Pulmonary artery endothelial cell (primary cell): ENCODE measurements at regions not wholly inside any gene's neighbourhood (a gene's known extent, or its start where the extent isn't known, plus 50 kb on each side); places are given as distances from the start of the nearest gene placed in this dataset.
"Not testable (repeated sequence)": the region's sequence is repeated elsewhere in the genome, so short reads cannot be mapped to it uniquely, and the experiment has no call there.

ENCODE experiments used
- DNase-seq: peaks from one replicate; pipeline ENCODE4 v3.0.0-alpha.2; 2011; ENCODE audit warnings: low read depth, low spot score

DNA sequence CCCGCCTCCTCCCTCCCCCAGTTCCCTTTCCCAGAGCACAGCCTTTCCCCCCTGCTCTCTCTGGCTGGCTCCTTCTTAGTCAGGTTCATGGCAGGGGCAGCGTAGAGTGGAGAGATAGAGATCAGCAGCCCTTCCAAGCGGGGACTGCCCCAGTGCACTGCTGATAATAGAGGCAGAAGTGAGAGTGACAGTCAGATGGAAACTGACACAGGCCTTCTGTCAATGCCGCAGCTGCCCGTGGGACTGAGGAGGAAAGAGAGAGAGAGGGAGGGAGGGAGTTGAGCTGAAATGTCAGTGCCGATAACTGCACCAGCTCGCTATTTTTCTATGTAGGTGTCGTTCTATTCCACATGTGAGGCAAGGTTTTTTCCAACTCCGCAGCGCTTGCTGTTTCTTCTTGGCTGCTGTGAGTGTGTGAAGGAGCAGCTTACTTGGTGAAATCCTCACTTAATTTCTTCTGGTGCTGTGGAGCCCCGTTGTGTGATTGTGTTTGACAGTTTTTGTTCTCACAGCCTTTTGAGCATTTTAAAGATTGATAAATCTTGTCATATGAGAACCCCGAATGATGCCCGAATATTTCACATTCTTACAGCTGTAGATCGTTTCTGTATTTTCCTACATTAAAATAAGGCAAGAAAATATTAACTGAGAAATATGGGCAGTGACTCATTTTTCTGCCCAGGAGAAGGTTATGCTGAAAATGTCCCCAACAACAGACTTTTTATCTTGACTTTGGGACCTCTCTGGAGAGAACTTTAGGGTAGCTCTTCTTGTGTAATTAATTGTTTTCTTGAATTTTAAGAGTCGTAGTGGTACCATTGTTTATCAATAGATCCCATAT, 386.4 kb upstream of the MMS22L start:
- no peak for DNase-seq

DNA sequence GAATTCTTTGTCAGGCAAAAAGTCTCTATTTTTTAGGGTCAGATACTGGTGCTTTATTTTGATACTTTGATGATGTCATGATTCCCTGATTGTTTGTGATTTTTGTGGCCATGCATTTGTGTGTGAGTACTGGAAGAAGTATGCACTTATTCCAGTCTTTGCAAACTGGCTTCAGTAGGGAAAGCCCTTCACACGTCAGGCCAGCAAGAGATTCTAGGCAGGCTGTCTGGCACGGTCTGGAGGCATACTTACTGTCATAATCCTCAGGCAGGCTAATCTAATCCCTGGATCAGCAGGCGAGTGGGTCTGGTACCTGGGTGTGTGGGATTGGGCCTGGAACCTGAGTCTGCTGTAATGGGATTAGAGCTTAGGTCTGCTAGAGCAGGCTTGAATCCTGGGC, 391.8 kb upstream of the MMS22L start:
- no peak for DNase-seq

DNA sequence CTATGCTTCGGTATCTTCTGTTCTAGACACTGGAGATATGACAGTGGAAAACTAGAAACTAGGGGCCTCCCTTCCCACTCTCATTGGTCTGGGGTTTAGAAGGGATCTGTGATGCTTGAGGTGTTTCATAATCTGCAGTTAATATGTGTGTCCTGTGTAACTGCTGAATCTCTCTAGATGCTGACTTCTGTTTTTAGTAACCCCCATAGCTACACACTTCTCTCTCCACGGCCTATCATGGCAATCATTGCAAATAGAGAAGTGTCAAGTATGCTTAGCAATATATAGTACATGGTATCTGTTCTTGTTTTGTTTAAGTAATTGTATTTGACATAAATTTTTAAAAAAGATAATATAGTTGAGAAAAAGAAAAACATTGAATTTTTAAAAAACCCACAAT, 394.6 kb upstream of the MMS22L start:
- DNase-seq: no peak

DNA sequence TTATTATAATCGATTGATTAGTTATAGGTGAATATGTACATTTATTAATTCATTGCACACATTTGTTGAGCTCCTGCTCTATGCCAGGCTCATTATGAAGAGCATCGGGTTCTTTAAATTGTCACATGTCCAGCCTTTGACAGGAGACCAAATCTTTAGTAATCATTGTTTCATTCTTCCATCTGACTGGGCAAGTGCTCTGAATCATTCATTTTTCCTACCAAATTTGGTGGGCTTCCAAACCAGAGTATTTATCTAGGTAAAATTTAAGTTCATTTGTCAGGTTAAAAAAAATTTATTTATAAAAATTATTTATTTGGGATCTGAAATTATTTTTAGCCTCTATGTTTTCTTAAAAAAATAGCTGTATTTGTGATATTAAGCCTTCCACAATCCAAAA, 404.9 kb upstream of the MMS22L start:
- no peak for DNase-seq

DNA sequence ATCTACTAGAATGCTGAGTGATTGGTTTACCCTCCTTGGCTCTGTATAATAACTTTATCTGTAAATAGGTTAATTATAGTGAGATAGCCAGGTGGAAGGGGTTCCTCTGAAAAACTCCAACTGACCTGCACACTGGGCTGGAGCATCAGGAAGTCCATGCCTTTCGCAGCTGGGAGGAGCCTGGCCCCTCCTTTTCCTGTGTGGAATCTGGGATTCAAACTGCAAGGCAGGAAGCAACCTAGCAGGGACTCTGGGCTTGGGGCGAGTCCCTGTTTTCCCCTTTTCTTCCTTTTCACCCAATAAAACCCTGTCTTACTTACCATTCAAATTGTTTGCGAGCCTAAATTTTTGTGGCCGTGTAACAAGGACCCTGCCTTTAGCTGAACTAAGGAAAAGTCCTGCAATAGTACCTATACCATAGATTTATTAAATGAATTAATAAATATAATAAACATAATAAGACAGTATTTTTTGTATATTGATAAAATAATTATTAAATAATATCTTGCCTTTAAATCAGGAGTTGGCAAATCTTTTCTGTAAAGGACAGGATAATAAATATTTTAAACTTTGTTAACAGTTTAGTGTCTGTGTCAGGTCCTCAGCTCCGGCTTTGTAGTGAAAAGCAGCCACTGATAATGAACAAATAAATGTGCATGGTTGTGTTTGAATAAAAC, 406.2 kb upstream of the MMS22L start:
- DNase-seq: no peak

DNA sequence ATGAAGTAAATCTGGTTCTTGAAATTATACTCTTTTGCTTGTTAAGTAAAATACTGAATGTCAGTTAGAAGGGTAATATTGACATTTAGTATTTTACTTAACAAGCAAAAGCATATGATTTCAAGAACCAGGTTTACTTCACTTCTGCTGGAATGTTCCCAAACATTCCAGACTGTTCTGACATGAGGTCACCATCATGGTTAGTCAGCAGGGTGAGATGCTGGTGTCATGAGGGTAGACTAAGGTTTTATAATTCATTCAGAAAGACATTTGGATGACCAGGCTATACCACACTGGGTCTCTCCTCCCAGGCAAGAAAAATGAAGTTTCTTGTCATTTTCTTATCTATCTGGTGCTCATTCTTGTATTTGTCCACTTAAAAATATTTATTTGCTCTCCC, 414.4 kb upstream of the MMS22L start:
- DNase-seq: no peak

DNA sequence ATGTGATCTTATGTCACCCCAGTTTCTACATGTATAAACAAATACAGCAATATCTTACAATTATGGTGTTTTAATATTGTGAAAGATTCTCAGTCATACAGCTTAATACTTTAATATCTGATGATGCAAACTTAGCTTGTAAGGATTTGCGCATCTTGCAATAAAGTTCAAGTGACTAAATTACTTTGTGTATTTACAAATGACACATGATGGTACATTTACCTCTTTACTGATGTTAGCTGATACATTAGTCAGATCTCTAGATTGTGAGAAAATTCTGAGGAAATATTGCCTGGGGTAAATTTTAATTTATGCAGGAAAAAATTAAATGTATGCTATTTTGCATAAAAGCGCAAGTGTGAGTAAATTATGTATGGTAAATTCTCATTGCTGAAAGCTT, 418.8 kb upstream of the MMS22L start:
- DNase-seq: no peak

DNA sequence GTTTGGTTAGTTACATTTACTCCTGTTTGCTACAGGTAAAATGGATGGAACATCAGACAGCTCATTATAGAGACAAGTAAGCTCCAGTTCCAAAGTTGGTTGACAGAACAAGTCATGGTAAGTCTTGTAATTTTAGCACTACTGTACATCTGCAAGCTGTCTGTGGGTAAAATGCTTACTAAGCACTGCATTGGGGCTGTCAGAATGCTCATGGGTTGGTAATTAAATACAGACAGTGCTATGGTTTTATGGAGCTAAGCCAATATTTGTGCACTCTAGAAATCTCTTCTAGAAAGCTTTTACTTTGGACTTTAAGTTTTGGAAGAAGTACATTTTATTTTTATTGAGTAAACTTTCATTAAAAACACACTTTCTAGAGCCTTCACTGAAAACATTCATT, 419.2 kb upstream of the MMS22L start:
- no peak for DNase-seq

DNA sequence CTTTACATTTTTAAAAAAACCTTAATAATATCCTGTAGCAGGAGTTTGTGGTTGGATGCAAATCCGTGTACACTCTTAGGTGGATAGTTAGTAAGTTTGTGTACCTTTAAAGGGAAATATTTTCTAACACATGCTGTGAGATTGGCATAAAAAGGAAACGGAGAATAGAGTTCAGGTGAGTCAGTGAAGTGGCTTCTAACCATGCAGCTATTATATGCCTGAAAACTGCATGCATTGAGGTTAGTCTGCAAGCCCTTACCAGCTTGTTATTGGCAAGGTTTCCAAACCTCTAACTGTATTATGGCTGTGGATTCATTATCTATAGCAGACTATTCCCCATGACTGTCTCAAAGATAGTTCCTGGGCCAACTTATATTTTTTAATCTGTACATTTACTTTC, 420.6 kb upstream of the MMS22L start:
- DNase-seq: no peak

DNA sequence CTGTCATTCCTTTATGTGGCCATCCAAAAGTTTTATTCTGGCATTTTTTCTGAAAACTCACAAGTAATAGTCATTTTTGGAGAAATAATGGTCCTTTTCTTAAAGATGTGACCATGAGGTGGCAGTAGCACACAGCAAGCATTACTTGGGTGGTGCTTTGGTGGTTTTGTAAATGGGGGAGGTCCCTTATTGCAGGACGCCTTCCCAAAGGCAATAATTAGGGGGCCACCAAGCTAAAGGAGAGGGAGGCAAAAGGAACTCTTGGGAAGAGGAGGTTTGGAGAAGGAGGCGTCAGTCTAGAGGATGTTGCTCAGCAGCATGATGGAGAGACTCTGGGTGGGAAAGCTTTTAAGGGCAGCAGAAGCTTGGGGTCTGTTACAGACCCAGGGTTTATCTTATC, 422.6 kb upstream of the MMS22L start:
- DNase-seq: no peak

DNA sequence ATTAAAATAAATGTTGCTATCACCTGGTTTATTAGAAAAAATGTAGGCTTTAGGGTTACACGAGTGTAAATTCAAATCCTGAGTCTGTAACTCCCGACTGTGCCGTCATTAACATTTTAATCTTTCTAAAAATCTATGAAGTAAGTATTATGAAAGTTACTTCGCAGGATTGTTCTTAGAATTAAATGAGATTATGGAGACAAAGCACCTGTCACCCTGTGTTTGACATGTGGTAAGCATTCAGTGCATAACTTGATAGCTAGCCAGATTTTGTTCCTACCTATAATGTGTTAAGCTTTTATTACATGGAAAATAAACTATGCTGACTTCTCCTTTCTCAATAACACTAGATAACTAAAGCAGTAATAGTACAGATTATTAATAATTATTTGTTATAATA, 429.7 kb upstream of the MMS22L start:
- no peak for DNase-seq

DNA sequence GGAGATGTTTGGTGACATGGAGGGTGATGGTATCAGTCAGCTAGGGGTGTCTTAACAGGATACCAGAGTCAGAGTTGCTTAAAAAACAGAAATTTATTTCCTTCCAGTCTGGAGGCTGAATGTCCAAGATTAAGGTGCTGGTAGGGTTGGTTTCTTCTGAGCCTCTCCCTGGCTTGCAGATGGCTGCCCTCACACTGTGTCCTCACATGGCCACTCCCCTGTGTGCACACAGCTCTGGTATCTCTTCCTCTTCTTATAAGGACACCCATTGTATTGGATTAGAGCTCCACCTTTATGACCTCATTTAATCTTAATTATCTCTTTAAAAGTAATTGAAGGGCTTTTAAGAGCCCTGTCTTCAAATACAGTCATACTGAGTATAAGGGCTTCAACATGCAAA, 431.8 kb upstream of the MMS22L start:
- no peak for DNase-seq

DNA sequence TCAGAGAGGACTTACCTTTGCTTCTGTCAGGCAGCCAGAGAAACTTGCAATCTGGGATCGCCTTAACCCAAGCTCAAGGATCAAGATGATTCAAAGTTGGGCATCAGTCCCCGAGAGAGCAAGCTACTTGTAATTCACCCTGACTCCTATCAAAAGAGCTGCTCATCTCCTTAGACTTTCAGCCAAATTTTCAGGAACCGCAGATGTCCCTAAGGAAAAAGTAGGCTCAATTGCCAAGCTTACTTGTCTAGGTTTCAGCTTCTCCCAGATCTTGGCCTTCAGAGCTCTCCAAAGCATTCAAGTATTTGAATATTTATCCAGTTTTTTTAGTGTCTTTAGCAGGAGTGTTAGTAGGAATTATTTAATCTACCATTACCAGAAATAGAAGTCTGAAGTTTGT, 434.1 kb upstream of the MMS22L start:
- no peak for DNase-seq

DNA sequence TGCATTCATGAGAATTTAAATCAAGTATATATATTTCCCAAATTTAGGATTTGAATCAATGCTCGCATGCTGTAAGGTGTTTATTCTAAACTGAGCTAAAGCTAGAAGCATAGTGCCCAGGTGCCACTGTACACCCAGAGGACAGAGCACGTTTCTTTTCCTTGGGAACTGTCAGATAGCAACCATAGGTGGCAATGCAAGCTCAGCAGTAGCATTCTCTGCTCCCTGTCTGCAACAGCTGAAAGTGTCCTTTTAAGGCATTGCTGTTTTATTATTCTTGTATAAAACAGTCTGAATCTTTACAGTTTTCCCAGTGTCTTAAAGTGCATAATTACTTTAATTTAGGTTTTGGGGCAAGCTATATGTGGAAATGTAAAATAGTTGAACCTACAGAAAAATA, 443.4 kb upstream of the MMS22L start:
- DNase-seq: no peak

DNA sequence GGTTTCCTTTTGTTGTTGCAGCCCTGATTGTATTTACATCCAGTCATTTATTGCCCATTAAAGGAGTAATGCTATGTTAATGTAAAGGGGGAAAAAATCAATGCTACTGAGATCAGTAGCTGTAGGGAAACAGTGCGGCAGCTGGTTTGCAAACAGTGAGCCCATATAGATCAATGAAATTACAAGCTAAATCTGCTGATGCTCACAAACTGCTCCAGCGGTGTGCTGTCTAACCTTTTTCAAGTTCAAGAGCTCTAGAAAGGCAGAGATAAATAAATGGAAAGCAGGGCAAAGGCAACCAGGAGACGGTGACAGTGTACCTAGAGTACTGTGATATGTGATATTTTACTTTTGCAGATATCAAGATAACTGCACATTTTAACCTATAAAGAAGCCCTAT, 449.0 kb upstream of the MMS22L start:
- no peak for DNase-seq

DNA sequence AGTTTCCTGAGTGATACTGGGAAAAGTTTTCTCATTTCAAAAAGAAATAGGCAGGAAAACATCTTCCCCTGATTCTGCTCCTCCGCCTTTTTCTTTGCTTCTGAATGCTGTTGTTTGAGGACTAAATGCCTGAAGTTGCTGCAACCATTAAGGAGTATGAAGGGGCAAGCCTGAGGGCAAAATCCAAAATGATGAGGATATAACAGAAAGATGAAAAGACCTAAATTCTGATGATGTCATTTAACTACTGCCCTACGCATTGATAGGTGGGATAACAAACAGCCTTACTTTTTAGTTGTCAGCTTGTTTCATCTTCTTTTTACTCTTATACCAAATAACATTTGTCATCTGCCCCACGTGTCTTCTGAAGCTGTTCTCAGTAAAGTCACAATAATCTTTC, 474.6 kb upstream of the MMS22L start:
- no peak for DNase-seq

DNA sequence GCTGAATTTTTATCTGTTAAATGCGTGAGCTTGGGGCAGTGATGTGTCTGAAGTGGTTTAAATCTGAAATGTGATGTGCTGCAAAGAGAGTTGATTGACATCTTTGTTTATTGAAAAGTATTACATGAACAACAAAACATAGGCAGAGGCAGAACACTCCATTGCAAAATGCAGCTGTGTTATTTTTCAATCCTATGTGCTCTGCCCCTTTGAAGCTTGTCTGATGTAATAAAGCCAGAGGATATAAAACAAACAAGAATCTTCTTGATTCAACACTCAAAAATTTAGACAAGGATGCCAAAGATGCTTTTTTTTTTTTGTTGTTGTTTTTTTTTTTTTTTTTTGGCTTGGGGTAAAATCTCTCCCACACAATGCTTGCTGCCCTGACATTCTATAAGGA, 482.4 kb upstream of the MMS22L start:
- no peak for DNase-seq

DNA sequence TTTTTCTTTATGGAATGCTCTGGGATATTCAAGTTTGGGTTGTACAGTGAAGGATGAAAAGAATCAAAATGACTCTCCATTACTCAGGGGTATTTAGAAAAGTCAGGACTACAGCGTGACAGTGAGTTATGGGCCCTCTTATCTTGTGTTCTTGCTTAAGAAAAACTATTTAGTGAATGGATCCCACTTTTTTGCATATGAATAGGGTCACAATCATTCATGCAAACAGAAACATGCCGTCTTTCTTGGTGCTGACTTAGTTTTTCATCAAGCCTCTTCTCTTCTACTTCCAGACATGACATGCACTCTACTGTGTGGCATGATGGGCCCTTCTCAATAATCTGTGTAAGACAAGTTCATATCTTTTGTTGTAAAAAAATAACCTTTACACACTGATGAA, 488.4 kb upstream of the MMS22L start:
- DNase-seq: no peak

DNA sequence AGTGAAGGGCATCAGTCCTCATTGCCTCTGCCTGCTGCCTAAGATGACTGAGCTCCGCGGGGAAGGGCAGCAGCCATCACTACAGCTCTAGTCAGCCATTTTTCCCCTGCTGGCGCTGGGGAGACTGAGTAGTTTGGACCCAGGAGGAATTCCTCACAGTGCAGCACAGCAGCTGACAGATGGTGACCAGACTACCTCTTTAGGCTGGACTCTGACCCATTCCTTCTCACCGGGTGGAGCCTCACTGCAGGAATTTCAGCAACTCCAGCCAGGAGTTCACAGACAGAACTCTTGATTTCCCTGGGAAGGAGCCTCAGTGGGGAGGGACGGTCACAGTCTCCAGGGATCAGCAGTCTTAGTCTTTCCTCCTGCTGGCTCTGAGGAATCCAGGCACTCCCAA, 492.0 kb upstream of the MMS22L start:
- no peak for DNase-seq

DNA sequence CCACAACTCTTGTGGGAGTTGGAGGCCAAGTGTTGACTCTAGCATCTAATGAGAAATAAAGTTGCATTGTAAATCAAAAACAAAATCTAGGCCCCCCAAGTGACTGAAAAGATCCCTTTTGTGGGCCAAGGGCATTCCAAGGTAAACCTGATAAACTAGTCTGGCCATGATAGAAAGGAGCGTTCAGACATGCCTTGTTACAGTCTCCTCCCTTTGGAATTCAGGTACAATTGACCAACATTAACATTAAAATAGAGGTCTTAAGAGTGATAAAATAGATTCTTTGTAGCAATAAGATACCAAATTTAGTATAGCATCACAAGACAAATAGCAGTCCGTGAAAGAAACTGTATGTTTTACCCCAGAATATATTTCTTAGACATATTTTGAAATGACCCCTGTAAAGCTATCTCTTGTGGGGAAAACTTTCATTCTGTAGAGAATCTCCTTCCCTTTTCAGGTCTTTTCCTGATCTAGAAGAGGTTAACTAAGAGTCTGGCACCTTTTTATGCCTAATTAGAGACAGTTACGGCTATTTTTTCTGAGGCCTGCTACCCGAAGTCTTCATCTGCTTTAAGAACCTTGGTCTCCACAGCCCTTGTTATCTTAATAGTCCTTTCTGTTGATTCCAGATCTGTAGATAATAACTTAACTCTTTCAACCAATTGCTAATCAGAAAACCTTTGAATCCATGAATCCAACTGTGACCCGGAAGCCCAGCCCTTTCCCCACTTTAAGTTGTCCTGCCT, 495.4 kb upstream of the MMS22L start:
- DNase-seq: no peak

DNA sequence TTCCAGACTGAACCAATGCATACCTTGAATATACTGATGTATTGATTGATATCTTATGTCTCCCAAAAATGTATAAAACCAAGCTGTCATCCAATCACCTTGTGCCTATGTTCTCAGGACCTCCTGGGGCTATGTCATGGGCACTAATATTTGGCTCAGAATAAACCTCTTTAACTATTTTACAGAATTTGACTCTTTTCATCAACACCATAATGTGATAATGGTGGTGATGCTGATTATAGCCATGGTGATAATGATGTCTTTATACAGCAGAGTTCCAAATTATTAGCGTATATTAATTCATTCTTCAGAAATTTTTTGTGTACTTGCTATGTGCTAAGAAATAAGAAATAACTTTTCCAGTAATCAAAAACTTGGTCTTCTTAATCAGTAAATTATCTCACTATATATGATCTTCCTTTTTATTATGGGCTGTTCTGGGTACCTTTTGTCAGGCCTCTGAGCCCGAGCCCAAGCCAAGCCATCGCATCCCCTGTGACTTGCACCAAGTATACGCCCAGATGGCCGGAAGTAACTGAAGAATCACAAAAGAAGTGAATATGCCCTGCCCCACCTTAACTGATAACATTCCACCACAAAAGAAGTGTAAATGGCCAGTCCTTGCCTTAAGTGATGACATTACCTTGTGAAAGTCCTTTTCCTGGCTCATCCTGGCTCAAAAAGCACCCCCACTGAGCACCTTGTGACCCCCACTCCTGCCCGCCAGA, 496.2 kb upstream of the MMS22L start:
- not testable (repeated sequence) for DNase-seq
